NT2/D1 (cell line): ENCODE measurements at regions not wholly inside any gene's neighbourhood (a gene's known extent, or its start where the extent isn't known, plus 50 kb on each side); places are given as distances from the start of the nearest gene placed in this dataset.
A peak's percentile ranks its signal among the peaks of the same experiment; 100 is the strongest.
"Not testable (repeated sequence)": the region's sequence is repeated elsewhere in the genome, so short reads cannot be mapped to it uniquely, and the experiment has no call there.

Experiments used
- DNase-seq: peaks from one replicate; pipeline ENCODE4 v3.0.0-alpha.2; 2011; ENCODE audit warnings: low read depth, low spot score
- H3K27me3 ChIP-seq: 2 replicates; pipeline ENCODE4 v1.6.0; 2011; ENCODE audit warnings: mild to moderate bottlenecking; ENCODE audit not compliant: insufficient read length, insufficient read depth
- H3K36me3 ChIP-seq: 2 replicates; pipeline ENCODE4 v1.6.1; 2011; ENCODE audit warnings: mild to moderate bottlenecking, low read length, mixed read lengths; ENCODE audit not compliant: insufficient read depth, insufficient read length
- H3K4me1 ChIP-seq: 2 replicates; pipeline ENCODE4 v1.5.1; 2011; ENCODE audit not compliant: insufficient read depth, insufficient read length
- H3K4me3 ChIP-seq: 2 replicates; pipeline ENCODE4 v1.5.1; 2011; ENCODE audit warnings: low read depth; ENCODE audit not compliant: insufficient read length
- H3K9ac ChIP-seq: 2 replicates; pipeline ENCODE4 v1.6.0; 2011; ENCODE audit warnings: low read depth; ENCODE audit not compliant: insufficient read length
- H3K9me3 ChIP-seq: 2 replicates; pipeline ENCODE4 v1.5.1; 2011; ENCODE audit warnings: mild to moderate bottlenecking, low read length; ENCODE audit not compliant: insufficient read depth
- SUZ12 ChIP-seq: IDR thresholded peaks from 2 replicates; pipeline ENCODE4 v1.6.1; 2011; ENCODE audit not compliant: insufficient read length, insufficient read depth; ENCODE audit errors: extremely low read depth
- YY1 ChIP-seq: IDR thresholded peaks from 2 replicates; pipeline ENCODE4 v1.6.1; 2011; ENCODE audit not compliant: insufficient read length, insufficient read depth
- ZNF274 ChIP-seq: IDR thresholded peaks from 2 replicates; pipeline ENCODE4 v1.6.1; 2011; ENCODE audit warnings: mild to moderate bottlenecking, low read depth, low read length

DNA sequence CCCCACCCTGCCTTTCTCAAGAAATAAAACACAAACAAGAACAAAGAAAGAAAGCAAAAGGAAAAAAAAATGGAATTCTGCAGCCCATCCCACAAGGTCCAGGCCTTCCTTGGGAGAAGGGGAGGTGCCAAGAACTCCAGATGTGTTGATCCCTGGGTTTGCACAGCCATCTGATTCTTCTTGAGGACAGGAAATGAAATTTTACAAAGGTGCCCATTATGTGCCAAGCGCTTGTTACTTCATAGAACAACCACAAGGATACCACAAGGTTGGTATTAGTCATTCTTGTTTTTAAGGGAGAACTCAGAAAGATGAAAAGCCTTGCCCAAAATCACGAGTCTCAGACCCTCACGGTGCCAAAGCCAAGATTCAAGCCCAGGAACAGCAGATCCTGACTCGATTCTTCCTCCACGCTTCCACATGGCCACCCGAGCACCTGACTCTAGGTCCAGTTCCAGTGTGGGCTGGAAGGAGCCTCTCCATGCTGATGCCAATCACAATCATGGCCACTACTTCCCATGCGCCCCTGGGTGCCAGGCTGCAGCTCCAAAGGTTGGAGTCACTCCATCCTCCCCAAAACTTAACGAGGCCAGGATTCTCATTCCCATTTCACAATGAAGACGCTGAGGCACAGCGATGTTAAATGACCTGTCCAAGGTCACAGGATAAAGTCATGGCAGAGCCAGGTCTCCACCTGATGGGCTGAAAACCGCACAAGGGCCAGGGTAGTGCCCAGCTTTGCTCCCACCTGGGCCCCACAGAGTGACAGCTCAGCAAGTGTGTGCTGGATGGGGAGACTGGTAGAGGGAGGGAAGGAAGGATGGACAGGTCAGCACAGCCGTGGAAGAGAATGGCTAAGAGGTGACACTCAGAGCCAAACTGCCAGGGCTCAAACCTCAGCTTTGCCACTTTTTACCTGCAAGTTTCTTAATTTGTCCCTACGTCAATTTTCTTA lies 66.7 kb upstream of the TOP1 start:
- TF ChIP-seq YY1, result no peak
- TF ChIP-seq SUZ12, result no peak
- TF ChIP-seq ZNF274, result no peak
- H3K9ac ChIP-seq, result no peak overlapping the region

DNA sequence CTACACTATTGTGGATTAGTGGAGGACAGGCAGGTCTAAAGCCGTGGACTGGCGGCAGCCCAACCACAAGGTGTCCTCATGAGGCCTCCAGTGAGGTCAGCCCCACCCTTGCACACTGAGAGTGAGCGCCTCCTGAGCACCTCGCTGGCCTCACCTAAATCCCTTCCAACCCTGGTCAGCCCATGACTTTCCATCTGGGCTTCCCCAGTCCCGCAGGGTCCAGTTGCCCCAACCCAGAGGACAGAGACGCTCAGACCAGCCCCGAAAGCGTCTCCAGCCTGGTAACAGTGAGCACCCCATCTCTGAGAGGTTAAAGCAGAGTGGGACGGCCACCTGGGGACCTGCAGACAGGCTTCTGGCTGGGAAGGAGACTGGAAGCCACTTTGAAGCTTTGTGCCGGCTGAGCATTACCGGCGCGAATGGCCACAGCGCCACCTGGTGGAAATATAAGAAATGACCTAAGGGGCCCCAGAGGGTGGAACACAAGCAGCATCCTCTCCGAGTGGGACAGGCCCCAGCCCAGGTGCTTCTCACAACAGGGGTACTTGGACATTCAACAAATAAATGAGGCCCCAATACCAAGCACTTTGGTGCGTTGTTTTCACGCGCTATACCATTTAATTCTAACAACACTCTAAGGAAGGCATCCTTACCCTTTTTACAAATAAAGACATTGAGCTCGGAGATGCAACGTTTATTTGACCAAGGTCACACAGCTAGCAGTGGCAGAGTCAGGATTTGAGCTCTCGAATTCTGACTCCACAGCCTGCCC lies 65.7 kb upstream of the TOP1 start:
- Histone ChIP-seq H3K27me3 (no peaks in the 10 kb centered on the region), H3K9ac (no peak overlapping the region), H3K4me1 (no peaks in the 10 kb centered on the region), H3K9me3 (no peaks in the 10 kb centered on the region), H3K4me3 (no peak overlapping the region), H3K36me3 (no peaks in the 10 kb centered on the region)
- no peak for TF ChIP-seq ZNF274
- DNase-seq, result peak; percentile 63

More for the DNA sequence above, 66.7 kb upstream of the TOP1 start:
- Histone ChIP-seq H3K9me3 (no peaks in the 10 kb centered on the region), H3K4me3 (no peak overlapping the region), H3K4me1 (no peaks in the 10 kb centered on the region), H3K36me3 (no peaks in the 10 kb centered on the region), H3K27me3 (no peaks in the 10 kb centered on the region)
- no peak for DNase-seq

DNA sequence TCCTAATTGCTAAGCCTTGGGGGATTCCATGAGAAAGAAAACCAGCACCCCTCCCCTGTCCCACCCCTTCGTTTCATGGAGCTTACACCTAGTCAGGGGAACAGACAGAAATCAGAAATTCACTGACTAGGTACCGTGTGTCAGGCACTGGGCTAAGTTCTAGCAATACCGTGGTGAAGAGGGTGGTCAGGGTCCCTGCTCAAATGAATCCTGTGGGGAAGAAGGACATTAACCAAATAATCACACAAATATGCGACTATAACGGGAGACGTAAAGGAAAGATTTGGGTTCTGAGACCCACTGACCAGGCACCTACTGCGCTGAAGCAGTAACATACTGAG lies 65.1 kb upstream of the TOP1 start:
- Histone ChIP-seq H3K4me1 (no peaks in the 10 kb centered on the region), H3K27me3 (no peaks in the 10 kb centered on the region), H3K9me3 (no peaks in the 10 kb centered on the region), H3K4me3 (no peak overlapping the region), H3K36me3 (no peaks in the 10 kb centered on the region), H3K9ac (no peak overlapping the region)
- TF ChIP-seq SUZ12, result no peak
- no peak for TF ChIP-seq ZNF274
- no peak for TF ChIP-seq YY1
- DNase-seq, result no peak

DNA sequence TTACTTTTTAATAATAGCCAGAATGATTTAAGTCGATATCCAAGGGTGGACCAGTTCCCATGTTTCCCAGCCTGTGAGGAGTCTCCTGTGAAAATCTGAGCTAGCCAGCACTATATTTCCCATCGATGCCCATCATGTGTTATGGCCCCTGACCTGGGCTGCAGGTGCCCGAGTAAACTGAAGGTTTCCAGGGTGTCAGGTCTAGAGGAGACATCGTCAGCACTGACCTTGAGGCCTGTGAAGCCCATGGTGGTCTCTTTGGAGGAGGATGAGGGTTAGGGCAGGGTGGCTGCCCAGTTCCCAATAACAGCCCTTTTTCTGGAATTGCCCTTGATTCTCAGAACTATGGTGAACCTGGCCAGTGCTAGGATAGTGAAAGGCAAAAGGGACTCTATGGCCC lies 63.0 kb upstream of the TOP1 start:
- Histone ChIP-seq H3K4me3 (no peak overlapping the region), H3K27me3 (peaks cover 2% of the 10 kb centered on the region), H3K4me1 (peaks cover 3% of the 10 kb centered on the region), H3K9me3 (no peaks in the 10 kb centered on the region), H3K36me3 (no peaks in the 10 kb centered on the region), H3K9ac (no peak overlapping the region)
- no peak for DNase-seq
- TF ChIP-seq ZNF274, result no peak

DNA sequence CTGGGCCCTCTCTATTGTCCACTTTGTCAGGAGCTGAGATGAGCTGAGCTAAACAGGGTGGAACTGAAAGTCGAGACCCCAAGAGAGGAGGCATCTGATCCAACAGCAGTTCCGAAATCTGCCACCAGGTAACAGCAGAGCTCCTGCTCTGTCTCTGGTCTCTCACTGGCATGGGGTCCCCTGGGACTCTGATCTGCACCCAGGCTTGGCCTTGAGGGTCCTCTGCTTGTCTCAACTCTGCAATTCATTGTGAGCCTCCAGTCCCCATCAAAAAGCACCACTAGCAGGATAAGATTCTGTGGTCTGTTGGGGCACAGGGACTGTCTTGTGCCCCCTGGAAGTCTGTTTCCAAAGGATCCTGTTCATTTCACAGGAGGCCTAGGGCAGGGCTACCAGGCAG lies 62.5 kb upstream of the TOP1 start:
- H3K36me3 ChIP-seq, result no peaks in the 10 kb centered on the region
- no peak for DNase-seq
- no peak for TF ChIP-seq YY1
- no peak for TF ChIP-seq ZNF274
- TF ChIP-seq SUZ12, result no peak
- no peak overlapping the region for H3K4me3 ChIP-seq
- H3K9ac ChIP-seq, result no peak overlapping the region
- H3K4me1 ChIP-seq, result peaks cover 3% of the 10 kb centered on the region
- H3K27me3 ChIP-seq, result peaks cover 2% of the 10 kb centered on the region
- no peaks in the 10 kb centered on the region for H3K9me3 ChIP-seq

DNA sequence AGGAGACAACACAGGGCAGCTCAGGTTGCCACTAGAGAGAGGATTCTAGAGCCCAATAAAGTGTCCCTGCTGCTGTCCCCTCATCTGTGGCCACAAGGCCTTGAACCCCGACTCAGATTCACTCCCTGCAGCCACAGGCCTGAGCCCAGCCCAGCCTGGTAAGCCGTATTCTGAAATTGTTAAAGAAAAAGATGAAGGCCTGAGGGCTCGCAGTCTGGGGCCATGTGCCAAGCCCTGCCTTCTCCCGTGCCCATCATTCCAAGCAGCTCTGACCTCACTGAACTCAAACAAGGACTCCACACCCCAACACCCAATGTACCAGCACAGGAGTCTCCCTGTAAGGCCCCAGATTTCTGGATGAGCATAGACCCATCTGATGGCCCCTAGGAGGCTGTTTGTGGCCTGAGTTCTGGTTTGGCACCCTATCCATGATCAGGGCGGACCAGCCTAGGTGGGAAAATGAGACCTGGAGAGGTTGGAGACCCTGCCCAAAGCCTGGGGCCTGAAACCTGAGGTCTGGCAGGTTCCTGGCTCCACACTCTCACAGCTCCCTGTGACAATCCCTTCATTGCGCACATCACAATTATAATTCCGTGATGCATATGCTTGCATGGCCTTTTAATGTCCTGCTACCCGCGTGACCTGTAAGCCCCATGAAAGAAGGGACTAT lies 62.0 kb upstream of the TOP1 start:
- TF ChIP-seq SUZ12, result no peak
- no peak for TF ChIP-seq ZNF274
- TF ChIP-seq YY1, result no peak
- DNase-seq, result no peak
- Histone ChIP-seq H3K4me3 (no peak overlapping the region), H3K36me3 (no peaks in the 10 kb centered on the region), H3K27me3 (peaks cover 2% of the 10 kb centered on the region), H3K9me3 (no peaks in the 10 kb centered on the region), H3K4me1 (peaks cover 3% of the 10 kb centered on the region), H3K9ac (no peak overlapping the region)

DNA sequence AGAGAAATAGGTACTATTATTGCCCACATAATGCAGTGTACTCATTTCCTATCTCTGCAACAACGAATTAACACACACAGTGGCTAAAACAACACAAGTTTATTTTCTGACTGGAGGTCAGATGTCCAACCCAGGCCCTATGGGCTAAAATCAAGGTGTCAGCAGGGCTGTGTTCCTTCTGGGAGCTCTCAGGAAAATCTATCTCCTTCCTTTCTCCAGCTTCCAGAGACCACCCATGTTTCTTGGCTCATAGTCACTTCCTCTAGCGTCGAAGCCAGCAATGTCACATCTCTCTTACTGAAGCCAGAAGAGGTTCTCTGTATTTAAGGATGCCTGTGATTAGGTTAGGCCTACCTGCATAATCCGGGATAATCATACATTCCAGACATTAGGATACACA lies 60.9 kb upstream of the TOP1 start:
- Histone ChIP-seq H3K36me3 (no peaks in the 10 kb centered on the region), H3K4me1 (peaks cover 3% of the 10 kb centered on the region), H3K9me3 (no peaks in the 10 kb centered on the region), H3K27me3 (peaks cover 2% of the 10 kb centered on the region), H3K4me3 (no peak overlapping the region), H3K9ac (no peak overlapping the region)
- no peak for TF ChIP-seq ZNF274
- no peak for TF ChIP-seq YY1
- TF ChIP-seq SUZ12, result no peak
- no peak for DNase-seq

DNA sequence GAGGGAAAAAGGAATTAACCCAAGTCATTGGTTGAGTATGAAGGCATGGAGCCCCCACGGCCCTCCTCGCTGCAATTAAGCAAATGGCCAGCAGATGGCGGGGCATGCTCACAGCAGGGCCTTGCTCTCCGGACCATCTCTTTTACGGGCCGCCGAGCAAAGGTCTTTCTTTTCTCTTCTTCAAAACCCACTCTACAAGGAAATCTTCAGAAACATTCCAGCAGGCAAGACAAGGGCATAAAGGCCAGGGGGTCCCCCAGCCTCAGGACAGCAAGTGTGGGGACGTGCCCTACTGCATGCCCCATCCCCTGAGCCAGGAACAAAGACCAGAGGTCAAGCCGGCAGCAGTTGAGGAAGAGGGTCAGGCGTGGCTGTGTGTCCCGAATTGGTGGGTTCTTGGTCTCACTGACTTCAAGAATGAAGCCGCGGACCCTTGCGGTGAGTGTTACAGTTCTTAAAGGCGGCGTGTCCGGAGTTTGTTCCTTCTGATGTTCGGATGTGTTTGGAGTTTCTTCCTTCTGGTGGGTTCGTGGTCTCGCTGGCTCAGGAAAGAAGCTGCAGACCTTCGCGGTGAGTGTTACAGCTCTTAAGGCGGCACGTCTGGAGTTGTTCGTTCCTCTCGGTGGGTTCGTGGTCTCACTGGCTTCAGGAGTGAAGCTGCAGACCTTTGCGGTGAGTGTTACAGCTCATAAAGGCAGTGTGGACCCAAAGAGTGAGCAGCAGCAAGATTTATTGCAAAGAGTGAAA lies 59.6 kb upstream of the TOP1 start:
- H3K9ac ChIP-seq, result peak overlapping the region; percentile 63
- not testable (repeated sequence) for H3K9me3 ChIP-seq, H3K36me3 ChIP-seq

More for the DNA sequence above, 59.6 kb upstream of the TOP1 start:
- DNase-seq, result peak; percentile 66
- H3K4me3 ChIP-seq, result peak overlapping the region; percentile 38
- H3K4me1 ChIP-seq, H3K27me3 ChIP-seq: not testable (repeated sequence)
